Testis (tissue), 2 donors: ENCODE measurements at regions not wholly inside any gene's neighbourhood (a gene's known extent, or its start where the extent isn't known, plus 50 kb on each side); places are given as distances from the start of the nearest gene placed in this dataset.

Experiments used
- CTCF ChIP-seq, 3 experiments: fragments of 450-650 bp in 2 of 3; fragments of 200-600 bp in 1 of 3; sonication (generic) in 1 of 3; IDR thresholded peaks; one replicate each; pipeline ENCODE4 v1.5.1; 2016 to 2019; ENCODE audit warnings: antibody characterized with exemption in 3 of 3, mild to moderate bottlenecking in 2 of 3, moderate library complexity in 1 of 3
- POLR2A ChIP-seq: fragments of 450-650 bp; IDR thresholded peaks from one replicate; pipeline ENCODE4 v1.6.1; 2017; ENCODE audit warnings: antibody characterized with exemption, mild to moderate bottlenecking, moderate library complexity

DNA sequence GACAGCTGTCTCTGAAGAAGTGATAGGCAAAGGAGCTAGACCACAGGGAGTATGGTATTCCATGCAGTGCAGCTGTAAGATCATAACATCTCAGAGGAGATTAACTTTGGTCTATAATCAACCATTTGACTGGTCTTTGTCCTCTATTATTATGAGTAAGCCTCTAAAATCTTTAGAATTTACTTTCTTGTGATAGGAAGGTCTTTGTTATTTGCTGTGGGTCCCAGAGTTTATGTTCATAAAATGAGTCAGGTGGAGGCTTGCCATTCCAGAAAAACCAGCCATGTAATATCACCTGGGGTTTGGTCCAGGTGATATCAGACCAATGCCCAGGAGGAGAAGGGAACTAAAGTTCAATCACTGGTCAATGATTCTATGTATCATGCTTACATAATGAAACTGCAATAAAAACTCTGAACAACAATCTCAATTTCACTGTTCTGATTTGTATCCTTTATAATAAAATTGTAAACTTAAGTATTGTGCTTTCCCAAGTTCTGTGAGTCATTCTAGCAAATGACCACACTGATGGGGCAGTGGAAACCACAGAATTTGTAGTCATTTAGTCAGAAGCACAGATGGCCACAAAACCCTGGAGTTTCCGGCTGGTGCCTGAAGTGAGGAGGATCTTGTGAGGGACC is 239.6 kb upstream of the TRAM1L1 start:
- TF ChIP-seq CTCF (IDR thresholded peaks at IDR 0.05) (no peak), POLR2A (no peak)
